HG03558 (cell line): ENCODE measurements at regions not wholly inside any gene's neighbourhood (a gene's known extent, or its start where the extent isn't known, plus 50 kb on each side); places are given as distances from the start of the nearest gene placed in this dataset.
"Not testable (repeated sequence)": the region's sequence is repeated elsewhere in the genome, so short reads cannot be mapped to it uniquely, and the experiment has no call there.

Source experiments
- ATAC-seq: cut with Tn5 transposase; IDR thresholded peaks from one replicate; pipeline ENCODE4 v1.9.1; 2021; ENCODE audit warnings: moderate number of reproducible peaks; ENCODE audit not compliant: unreplicated experiment; ENCODE audit errors: extremely low read depth

GRCh38 chr9:101904845-101905244 is 166.4 kb upstream of the GRIN3A start:
- no peak for ATAC-seq

- no peak for ATAC-seq
These were observed 163.6 kb upstream of the GRIN3A start for GRCh38 chr9:101902051-101902450.

GRCh38 chr9:101897196-101897595 is 158.7 kb upstream of the GRIN3A start:
- no peak for ATAC-seq

- ATAC-seq = no peak
These were observed 155.5 kb upstream of the GRIN3A start for GRCh38 chr9:101893661-101894646.

GRCh38 chr9:101881508-101881907 is 143.1 kb upstream of the GRIN3A start:
- ATAC-seq = no peak

GRCh38 chr9:101880846-101881245 is 142.4 kb upstream of the GRIN3A start:
- ATAC-seq = no peak

GRCh38 chr9:101878734-101879133 is 140.3 kb upstream of the GRIN3A start:
- ATAC-seq = no peak

GRCh38 chr9:101877439-101877838 is 139.0 kb upstream of the GRIN3A start:
- ATAC-seq = no peak

GRCh38 chr9:101861472-101861871 is 123.0 kb upstream of the GRIN3A start:
- no peak for ATAC-seq

GRCh38 chr9:101860920-101861319 is 122.5 kb upstream of the GRIN3A start:
- no peak for ATAC-seq

- no peak for ATAC-seq
These were observed 121.2 kb upstream of the GRIN3A start for GRCh38 chr9:101859620-101860019.

GRCh38 chr9:101858026-101858425 is 119.6 kb upstream of the GRIN3A start:
- no peak for ATAC-seq

GRCh38 chr9:101849102-101849707 is 110.8 kb upstream of the GRIN3A start:
- ATAC-seq = no peak

- ATAC-seq = no peak
These were observed 110.1 kb upstream of the GRIN3A start for GRCh38 chr9:101848485-101848919.

- ATAC-seq = no peak
These were observed 107.7 kb upstream of the GRIN3A start for GRCh38 chr9:101846161-101846560.

GRCh38 chr9:101840694-101841188 is 102.3 kb upstream of the GRIN3A start:
- ATAC-seq = no peak

- ATAC-seq = not testable (repeated sequence)
These were observed 100.5 kb upstream of the GRIN3A start for GRCh38 chr9:101838988-101839387.

GRCh38 chr9:101836021-101836420 is 97.6 kb upstream of the GRIN3A start:
- ATAC-seq = no peak

GRCh38 chr9:101832486-101832885 is 94.0 kb upstream of the GRIN3A start:
- ATAC-seq = no peak

GRCh38 chr9:101821450-101821849 is 83.0 kb upstream of the GRIN3A start:
- not testable (repeated sequence) for ATAC-seq

GRCh38 chr9:101820983-101821382 is 82.5 kb upstream of the GRIN3A start:
- ATAC-seq = not testable (repeated sequence)
